ELR (cell line): ENCODE measurements at regions not wholly inside any gene's neighbourhood (a gene's known extent, or its start where the extent isn't known, plus 50 kb on each side); places are given as distances from the start of the nearest gene placed in this dataset.

Experiments used
- DNase-seq: peaks from one replicate; pipeline ENCODE4 v3.0.0-alpha.2; 2015; ENCODE audit warnings: low read depth

- DNase-seq, result no peak
Measured at GRCh38 chr4:79082997-79083396, 143.8 kb upstream of the PAQR3 start.

- no peak for DNase-seq
Measured at GRCh38 chr4:79081973-79082372, 142.7 kb upstream of the PAQR3 start.

GRCh38 chr4:79078339-79078738 is 139.1 kb upstream of the PAQR3 start:
- no peak for DNase-seq

GRCh38 chr4:79074040-79074439 is 134.8 kb upstream of the PAQR3 start:
- no peak for DNase-seq

DNA sequence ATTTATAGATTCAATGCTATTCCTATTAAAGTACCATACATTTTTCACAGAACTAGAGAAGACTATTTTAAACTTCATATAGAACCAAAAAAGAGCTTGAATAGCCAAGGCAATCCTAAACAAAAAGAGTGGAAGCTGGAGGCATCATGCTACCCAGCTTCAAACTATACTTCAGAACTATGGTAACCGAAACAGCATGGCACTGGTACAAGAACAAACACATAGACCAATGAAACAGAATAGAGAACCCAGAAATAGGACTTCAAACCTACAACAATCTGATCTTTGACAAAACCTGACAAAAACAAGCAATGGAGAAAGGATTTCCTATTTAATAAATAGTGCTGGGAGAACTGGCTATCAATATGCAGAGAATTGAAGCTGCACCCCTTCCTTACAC is 134.2 kb upstream of the PAQR3 start:
- DNase-seq, result no peak

DNA sequence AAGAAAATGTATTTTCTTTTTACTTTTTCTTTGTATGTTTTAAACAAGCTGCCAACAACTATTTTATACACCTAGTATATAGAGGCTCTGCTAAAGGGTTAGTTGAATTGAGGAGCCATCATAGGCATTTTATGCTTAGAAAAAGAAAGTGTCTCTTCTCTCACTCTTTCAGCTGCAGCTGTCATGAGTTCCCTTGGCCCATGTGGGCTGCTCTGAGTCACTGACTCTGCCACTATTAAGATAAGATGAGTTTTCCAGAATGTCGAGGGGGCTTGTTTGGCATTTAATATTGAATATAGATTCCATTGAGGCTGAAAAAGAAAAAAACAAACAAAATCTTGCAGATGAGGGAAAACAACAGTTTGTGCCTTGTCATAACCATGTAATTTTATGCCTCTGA is 126.0 kb upstream of the PAQR3 start:
- no peak for DNase-seq

DNA sequence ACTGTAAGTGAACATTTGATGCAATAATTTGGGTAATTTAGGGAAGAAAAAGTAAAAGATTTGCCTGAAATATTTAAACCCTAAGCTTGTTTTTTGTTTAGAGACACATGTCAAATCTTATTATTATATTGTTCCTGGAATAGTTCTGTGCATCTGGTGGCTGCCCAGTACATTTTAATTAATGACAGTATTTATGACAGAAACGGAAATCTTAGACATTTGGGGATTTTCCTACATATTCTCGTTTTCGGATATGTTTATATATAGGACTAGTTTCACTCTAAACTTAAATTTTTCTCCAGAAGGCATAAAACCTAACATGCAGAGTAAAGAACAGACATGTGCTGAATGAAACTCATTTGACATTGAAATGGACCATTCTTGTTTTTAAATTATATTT is 125.6 kb upstream of the PAQR3 start:
- DNase-seq, result no peak

DNA sequence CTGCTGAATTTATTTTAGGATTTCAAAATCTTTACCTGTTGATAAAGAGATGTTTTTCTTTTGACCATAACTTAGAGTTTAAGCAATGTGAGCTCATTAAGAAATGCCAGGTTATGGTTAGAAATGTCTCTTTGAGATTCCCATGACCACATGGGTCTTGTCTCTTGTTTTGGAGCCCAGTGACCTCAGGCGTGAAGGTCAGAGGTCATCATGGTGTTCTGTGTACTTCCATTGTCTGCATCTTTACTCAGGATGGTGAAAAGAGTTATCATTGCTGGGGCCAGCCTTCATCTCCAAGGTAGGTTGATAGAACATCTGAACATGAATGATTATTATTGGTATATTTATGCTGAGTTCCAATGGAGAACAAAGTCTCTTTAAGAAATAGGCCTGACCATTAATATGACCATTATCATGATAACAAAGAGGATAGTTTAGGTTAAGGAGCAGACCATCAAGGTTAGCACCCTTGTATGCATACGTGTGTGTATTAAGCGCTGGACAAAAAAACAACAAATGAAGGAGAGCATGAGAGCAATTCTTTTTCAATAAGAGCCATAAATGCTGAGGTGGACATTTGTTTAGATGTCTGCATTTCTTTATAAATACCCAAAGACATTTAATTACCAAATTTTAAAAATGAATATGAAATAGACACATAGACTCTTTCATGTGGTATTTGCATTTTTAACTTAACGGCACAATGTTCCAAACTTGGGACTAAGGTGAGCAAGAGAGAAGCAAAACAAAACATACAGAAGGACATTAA is 120.6 kb upstream of the PAQR3 start:
- DNase-seq, result no peak

DNA sequence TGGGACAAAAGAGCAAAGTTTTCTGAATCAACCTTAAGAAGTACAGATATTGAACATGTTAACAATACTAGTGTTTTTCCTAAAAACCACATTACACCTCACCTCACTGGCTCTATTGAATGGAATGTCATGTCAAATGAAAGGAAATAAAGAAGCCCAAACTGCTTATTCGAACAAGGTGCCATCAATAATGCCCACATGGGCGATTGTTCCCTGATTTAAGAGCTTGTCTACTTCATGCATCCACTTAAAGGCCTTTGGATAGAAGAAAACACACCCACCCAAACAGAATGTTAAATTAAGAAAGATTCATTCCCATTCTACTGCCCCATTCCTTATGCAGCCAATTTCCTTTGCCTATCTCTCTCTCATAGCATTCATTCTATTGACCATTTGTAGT is 118.5 kb upstream of the PAQR3 start:
- no peak for DNase-seq

DNA sequence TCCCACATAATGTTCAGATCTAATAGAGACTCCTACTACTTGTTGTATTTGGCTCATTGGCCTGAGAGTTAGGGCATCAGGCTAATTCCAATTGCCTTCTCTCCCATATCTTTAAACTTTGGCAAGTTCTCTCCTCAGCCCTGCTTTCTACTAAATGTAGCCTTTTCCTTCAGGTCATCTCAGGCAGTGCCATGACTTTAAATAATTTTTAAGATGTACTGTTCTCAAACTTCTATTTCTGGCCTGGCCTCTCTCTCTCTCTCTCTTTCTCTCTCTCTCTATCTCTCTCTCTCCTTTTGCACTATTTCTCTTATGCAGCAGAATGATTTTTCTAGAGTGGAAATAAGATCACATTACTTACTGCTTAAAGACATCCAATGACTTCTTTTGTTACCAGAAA is 114.5 kb upstream of the PAQR3 start:
- DNase-seq, result no peak

- DNase-seq, result no peak
Measured at GRCh38 chr4:79050541-79050880, 111.3 kb upstream of the PAQR3 start.

GRCh38 chr4:79049840-79050540 is 110.8 kb upstream of the PAQR3 start:
- no peak for DNase-seq

DNA sequence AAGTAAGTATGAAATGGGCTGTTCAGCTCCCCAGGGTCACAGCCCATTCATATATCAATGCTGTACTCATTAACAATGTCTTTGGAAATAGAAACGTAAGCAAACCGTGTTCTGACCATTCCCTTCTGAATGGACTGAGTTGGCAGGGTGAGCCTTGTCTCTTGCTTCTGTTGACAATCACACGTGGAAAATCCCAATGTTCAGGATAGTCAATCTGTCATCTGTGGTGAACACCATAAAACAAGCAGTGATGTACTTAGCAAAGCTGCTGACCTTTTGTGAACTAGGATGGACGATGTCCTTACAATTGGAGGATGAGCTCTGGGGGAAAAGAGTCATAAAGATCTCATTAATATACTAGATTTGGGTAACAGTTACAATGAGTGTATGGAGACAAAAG is 109.6 kb upstream of the PAQR3 start:
- no peak for DNase-seq

DNA sequence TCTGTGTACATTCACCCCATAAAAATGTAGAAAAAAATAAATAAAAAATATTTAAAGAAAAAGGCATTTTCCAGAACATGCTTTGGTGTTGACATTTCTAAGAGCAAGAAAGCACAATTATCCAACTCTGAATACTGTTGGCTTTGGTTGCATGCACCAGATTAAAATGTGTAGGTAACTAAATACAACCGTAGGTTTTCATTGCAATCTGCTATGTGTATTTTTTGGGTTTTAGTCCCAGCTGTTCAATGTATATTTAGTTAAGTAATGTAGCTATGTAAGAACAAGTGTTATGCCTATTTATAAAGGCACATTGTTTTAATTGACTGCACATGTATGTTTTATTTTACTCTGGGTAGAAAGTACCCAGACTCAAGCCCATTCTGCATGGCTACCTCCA is 108.1 kb upstream of the PAQR3 start:
- no peak for DNase-seq

GRCh38 chr4:79046016-79046592 is 106.9 kb upstream of the PAQR3 start:
- no peak for DNase-seq

- DNase-seq, result no peak
Measured at GRCh38 chr4:79044141-79044659, 105.0 kb upstream of the PAQR3 start.

GRCh38 chr4:79043138-79043537 is 103.9 kb upstream of the PAQR3 start:
- no peak for DNase-seq

- peak; percentile 46 for DNase-seq
Measured at GRCh38 chr4:79042079-79042674, 102.9 kb upstream of the PAQR3 start.

DNA sequence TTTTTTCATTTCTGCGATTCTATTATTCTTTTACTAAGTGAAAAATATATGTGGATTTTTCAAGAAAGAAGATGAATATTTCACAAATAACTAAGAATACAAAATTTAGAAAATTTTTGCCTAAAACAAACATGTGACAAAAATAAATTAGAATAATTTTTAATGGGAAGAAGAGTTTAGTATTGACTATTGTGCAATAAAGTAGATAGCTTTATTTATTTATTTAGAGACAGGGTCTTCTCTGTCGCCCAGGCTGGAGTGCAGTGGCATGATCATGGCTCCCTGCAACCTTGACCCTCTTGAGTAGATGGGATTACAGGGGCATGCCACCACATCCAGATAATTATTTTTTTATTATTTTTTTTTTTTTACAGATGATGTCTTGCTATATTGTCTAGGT is 95.3 kb upstream of the PAQR3 start:
- DNase-seq, result no peak

DNA sequence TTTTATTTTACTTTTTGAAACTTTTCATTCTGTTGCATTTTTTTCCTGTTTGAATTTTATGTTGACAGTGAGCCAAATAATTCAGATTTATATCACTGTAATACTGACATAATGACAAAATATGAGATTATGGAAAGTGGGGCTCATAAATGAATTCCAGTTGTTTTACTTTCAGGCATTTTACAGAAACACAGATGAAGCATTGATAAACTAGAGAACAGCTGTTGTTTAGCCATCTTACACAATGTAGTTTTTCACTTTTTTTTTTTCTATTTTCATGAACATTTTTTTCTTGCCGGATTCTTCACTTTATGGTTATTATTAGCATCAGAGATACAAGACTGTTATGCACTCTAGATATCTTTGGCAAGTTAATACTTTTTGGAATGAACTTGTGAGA is 91.7 kb upstream of the PAQR3 start:
- DNase-seq, result no peak

- no peak for DNase-seq
Measured at GRCh38 chr4:79027656-79028055, 88.4 kb upstream of the PAQR3 start.

- DNase-seq, result no peak
Measured at GRCh38 chr4:79025170-79025569, 85.9 kb upstream of the PAQR3 start.
